HG02759 (cell line): ENCODE measurements at regions not wholly inside any gene's neighbourhood (a gene's known extent, or its start where the extent isn't known, plus 50 kb on each side); places are given as distances from the start of the nearest gene placed in this dataset.

Experiments
- ATAC-seq: cut with Tn5 transposase; IDR thresholded peaks from one replicate; pipeline ENCODE4 v1.9.1; 2021; ENCODE audit warnings: mild to moderate bottlenecking, moderate library complexity; ENCODE audit not compliant: unreplicated experiment

GRCh38 chrY:8994001-8994400 is 343.3 kb upstream of the TSPY4 start:
- ATAC-seq = no peak

DNA sequence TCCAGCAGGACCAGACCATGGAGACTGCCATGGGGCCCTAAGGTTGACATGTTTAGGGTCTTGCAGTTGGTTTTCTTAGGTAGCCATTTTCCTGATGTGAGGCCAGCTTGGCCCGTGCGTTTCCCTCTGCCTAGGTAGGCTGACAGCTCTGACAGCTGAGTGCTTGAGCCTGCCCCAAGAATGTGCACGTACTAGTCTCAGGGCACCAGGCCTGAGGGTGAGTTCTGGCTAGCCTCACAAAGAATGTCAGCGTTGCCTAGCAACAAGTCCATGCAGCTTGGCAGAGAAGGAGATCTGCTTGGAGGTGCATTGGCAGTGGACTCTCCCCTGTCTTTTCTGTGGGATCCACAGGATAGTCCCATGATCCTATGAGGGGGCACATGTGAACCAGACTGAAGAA is 336.0 kb upstream of the TSPY4 start:
- no peak for ATAC-seq

GRCh38 chrY:9003739-9004138 is 333.5 kb upstream of the TSPY4 start:
- no peak for ATAC-seq

DNA sequence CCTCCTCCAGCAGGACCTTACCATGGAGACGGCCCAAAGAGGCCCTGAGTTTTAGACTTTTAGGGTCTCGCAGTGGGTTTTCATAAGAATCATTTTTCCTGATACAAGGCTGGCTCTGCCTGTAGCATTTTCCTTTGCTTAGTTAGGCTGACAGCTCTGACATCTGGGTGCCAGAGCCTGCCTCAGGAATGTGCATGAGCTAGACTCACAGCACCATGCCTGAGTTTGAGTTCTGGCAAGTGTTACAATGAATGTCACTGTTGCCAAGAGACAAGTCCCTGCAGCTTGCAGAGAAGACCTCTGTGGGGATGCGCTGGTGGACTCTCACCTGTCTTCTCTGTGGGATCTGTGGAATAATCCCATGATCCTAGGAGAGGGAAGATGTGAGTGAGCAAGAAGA is 328.6 kb upstream of the TSPY4 start:
- no peak for ATAC-seq

DNA sequence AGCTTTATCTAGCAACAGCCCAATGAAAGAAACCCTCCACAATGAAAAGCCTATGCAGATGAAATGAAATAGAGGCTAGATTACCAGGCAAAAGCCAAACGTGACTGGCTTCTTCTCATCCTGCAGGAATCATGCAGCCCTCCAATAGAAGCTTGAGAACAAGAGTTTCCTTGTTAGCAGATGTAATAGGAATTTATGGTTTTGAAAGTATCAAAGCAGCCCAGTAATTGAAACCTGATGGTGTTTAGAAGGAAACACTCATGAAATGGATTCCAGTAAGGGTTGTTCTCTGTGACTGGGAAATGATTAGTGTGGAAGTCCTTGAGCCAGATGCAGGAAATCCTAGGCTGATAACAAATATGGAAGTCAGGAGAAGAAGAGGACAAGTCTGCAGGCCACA is 320.3 kb upstream of the TSPY4 start:
- no peak for ATAC-seq

DNA sequence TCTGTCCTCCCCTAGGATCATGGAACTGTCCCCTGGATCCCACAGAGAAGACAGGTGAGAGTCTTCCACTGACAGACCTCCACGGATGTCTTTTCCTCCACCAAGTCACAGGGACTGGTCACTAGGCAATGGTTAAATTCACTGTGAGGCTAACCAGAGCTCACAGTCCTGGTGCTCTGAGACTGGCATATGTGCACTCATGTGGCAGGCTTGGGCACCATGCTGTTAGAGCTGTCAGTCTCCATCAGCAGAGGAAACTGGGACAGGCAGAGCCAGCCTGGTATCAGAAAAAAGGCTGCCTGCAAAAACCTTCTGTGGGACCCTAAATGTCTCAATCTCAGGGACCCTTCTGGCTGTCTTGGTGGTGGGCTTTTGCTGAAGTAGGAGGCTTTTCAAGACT is 318.9 kb upstream of the TSPY4 start:
- ATAC-seq = no peak

DNA sequence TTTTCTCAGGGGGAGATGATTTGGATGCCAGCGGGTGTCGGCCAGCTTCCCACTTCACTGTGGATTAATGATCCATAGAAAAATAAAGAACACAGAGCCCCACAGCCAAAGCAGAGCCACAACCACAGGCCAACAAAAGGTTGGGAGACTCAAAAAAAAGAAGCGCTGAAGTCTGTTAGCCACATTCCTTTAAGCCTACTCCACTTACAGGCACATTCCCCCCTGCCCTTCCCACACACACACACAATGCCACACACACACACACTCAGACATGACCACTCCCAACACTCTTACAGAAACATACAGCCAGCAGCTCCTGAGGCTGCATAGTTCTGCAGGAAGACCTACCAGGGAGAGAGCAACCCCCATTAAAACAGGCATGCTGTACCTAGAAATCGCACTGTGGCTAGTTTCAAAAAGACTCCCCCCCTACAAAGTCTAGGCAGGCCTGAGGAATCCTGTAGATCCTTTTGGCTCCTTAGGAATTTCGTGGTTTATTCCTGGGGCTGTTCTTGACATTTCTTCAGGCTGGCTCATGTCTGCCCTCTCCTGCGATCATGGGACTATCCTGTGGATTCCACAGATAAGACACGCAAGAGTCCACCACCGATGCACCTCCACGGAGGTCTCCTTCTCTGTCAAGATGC is 309.4 kb upstream of the TSPY4 start:
- ATAC-seq = no peak

GRCh38 chrY:9029929-9030328 is 307.3 kb upstream of the TSPY4 start:
- ATAC-seq = no peak

DNA sequence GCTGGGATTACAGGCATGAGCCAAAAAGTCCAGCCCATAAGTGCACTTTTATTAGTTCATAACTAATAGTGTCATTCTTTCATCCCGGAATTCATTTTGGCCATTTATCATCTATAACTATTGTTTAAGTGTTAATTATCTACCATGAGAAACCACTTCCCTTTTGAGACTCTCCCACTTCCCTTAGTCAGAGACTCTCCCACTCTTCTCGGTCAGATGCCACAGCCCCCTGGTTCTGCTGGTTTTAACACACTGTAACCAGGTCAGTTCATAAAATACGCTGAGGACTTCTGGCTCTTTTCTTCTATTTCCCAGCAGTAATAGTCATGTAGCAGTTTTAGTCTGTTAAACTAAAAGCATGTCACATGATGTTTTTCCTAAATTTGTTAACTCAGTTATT is 303.0 kb upstream of the TSPY4 start:
- ATAC-seq = peak; percentile 62

DNA sequence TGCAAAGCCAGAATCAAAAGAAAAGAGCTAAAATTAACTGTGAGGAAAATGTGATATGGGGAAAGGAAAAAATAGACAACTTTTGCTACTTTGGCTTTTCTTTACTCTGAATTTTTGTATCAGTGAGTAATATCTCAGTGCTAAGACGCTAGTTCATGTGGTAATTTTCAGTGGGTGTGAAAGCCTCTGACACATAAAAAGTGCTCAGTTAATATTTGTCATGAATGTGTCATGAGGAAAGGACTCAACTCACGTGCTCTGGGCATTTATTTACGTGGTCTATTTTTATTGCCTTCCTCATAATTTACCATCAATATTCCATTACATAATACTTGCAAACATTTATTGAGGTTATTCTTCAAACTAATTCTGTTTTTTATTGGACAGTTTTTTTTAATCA is 302.0 kb upstream of the TSPY4 start:
- ATAC-seq = no peak

DNA sequence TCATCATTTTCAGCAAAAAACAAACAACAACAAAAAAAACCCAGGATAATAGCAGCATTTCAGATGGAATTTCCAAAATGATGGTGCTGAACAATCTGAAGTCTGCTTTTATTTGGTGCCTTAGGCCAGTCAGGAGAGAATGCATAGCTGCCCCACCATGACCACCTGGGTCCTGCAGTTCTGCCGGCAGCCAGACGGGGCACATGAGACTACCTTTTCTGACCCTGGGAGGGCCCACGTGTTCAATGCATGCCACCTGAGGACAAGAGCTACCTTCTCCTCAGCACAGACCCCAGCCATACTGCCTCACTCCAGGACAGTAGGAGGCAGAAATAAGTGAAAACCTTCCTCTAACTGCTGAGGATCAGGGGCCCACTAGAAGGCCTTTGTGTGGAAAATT is 295.8 kb upstream of the TSPY4 start:
- ATAC-seq = no peak
